ENCODE measurements at regions not wholly inside any gene's neighbourhood (a gene's known extent, or its start where the extent isn't known, plus 50 kb on each side); places are given as distances from the start of the nearest gene placed in this dataset.

- DNase-seq (no peak), ATAC-seq (no peak)
These were observed 356.2 kb downstream of the CHSY3 start for GRCh38 chr5:130260481-130260880.

- DNase-seq (no peak), ATAC-seq (no peak)
These were observed 347.7 kb downstream of the CHSY3 start for GRCh38 chr5:130251931-130252330.

- DNase-seq = no peak
- no peak for ATAC-seq
These were observed 339.4 kb downstream of the CHSY3 start for GRCh38 chr5:130243641-130244040.

GRCh38 chr5:130237721-130238120 is 333.5 kb downstream of the CHSY3 start:
- ATAC-seq (no peak), DNase-seq (no peak)

Data from stimulated activated naive CD8-positive, alpha-beta T cell treated with anti-CD3 and anti-CD28 coated beads, Interleukin-15, Interleukin-2, amounts not matched to agents 100 U/mL and 50 U/mL, for 24 hours (primary cell).